Panc1 (cell line): ENCODE measurements at regions not wholly inside any gene's neighbourhood (a gene's known extent, or its start where the extent isn't known, plus 50 kb on each side); places are given as distances from the start of the nearest gene placed in this dataset.

Experiments used
- CTCF ChIP-seq: fragments of 450-650 bp; IDR thresholded peaks from 2 replicates; pipeline ENCODE4 v1.5.1; 2017; ENCODE audit warnings: mild to moderate bottlenecking
- POLR2AphosphoS5 ChIP-seq: IDR thresholded peaks from 2 replicates; pipeline ENCODE4 v1.6.1; 2012; ENCODE audit warnings: mild to moderate bottlenecking, low read depth, low read length, moderate library complexity
- REST ChIP-seq, 2 experiments: IDR thresholded peaks; 2 replicates each; pipeline ENCODE4 v1.6.1; 2011 to 2012; ENCODE audit warnings: low read depth in 2 of 2, control low read depth in 1 of 2, low read length in 1 of 2, mild to moderate bottlenecking in 1 of 2, moderate library complexity in 1 of 2; ENCODE audit not compliant: insufficient read depth in 1 of 2

DNA sequence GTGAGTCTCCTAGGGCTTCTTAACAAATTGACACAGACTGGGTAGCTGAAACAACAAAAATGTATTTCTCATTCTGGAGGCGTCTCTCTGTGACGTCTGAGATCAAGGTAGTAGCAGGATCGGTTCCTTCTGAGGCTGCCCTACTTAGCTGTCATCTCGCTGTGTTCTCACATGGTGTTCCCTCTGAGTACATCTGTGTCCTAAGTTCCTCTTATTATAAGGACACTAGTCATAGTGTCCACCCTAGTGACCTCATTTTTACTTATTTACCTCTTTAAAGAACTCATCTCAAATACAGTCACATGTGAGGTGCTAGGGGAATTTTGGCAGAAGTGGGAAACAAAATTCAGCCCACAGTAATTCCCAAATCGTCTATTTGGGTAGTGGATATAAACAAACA is 529.1 kb downstream of the NPIPA7 start:
- TF ChIP-seq CTCF (no peak), POLR2AphosphoS5 (no peak), REST (IDR thresholded peaks at IDR 0.05; ENCODE audit: insufficient read depth in 1 of 2, low read depth in 2 of 2, low read length in 1 of 2) (no peak)
